Liver (tissue), 8 donors: ENCODE measurements at regions not wholly inside any gene's neighbourhood (a gene's known extent, or its start where the extent isn't known, plus 50 kb on each side); places are given as distances from the start of the nearest gene placed in this dataset.

Experiments
- DNase-seq: peaks from one replicate; pipeline ENCODE4 v3.0.0-alpha.2; 2017; ENCODE audit warnings: low spot score
- H3K27ac ChIP-seq, 2 donors: one replicate each; pipeline ENCODE4 v1.7.0; 2013; ENCODE audit warnings: inconsistent platforms in 2 of 2, low read length in 2 of 2, control low read depth in 1 of 2, low read depth in 1 of 2, mild to moderate bottlenecking in 1 of 2
- H3K27me3 ChIP-seq, 4 donors: one replicate each; pipeline versions ENCODE4 v1.6.1 to v1.7.0; 2013; ENCODE audit warnings: low read length in 3 of 4, inconsistent platforms in 1 of 4, mild to moderate bottlenecking in 1 of 4, moderate library complexity in 1 of 4; ENCODE audit not compliant: control insufficient read depth in 4 of 4, insufficient read depth in 4 of 4
- H3K36me3 ChIP-seq, 4 donors: one replicate each; pipeline versions ENCODE4 v1.6.1 to v1.7.0; 2013; ENCODE audit warnings: low read length in 3 of 4, mild to moderate bottlenecking in 3 of 4, low read depth in 1 of 4, moderate library complexity in 1 of 4; ENCODE audit not compliant: control insufficient read depth in 4 of 4, insufficient read depth in 3 of 4
- H3K4me1 ChIP-seq, 4 donors: one replicate each; pipeline versions ENCODE4 v1.6.1 to v1.7.0; 2013; ENCODE audit warnings: low read length in 3 of 4, mild to moderate bottlenecking in 3 of 4, moderate library complexity in 1 of 4; ENCODE audit not compliant: control insufficient read depth in 4 of 4, insufficient read depth in 4 of 4
- H3K4me3 ChIP-seq, 3 donors: one replicate each; pipeline versions ENCODE4 v1.6.1 to v1.7.0; 2013; ENCODE audit warnings: low read length in 3 of 3, control low read depth in 1 of 3, low read depth in 1 of 3, mild to moderate bottlenecking in 1 of 3
- H3K9ac ChIP-seq, 2 donors: one replicate each; pipeline ENCODE4 v1.7.0; 2013; ENCODE audit warnings: low read length in 2 of 2, mild to moderate bottlenecking in 2 of 2, moderate library complexity in 2 of 2, control low read depth in 1 of 2, low read depth in 1 of 2
- H3K9me3 ChIP-seq, 4 donors: one replicate each; pipeline versions ENCODE4 v1.6.1 to v1.7.0; 2013; ENCODE audit warnings: low read length in 3 of 4; ENCODE audit not compliant: control insufficient read depth in 4 of 4
- ATF3 ChIP-seq: IDR thresholded peaks from 2 replicates; pipeline ENCODE4 v1.6.1; 2016; ENCODE audit warnings: antibody characterized with exemption
- CTCF ChIP-seq: fragments of 150-350 bp; IDR thresholded peaks from 2 replicates; pipeline ENCODE4 v1.5.1; 2017; ENCODE audit warnings: improper control_type of control experiment, low read depth, low read length; ENCODE audit not compliant: missing input control
- EGR1 ChIP-seq, 2 donors: IDR thresholded peaks; 2 replicates each; pipeline ENCODE4 v1.6.1; 2016 to 2018; ENCODE audit warnings: antibody characterized with exemption in 2 of 2, low read depth in 2 of 2
- FOXA1 ChIP-seq: IDR thresholded peaks from 2 replicates; pipeline ENCODE4 v1.6.1; 2016; ENCODE audit warnings: antibody characterized with exemption
- FOXA2 ChIP-seq: IDR thresholded peaks from 2 replicates; pipeline ENCODE4 v1.6.1; 2016; ENCODE audit warnings: antibody characterized with exemption
- GABPA ChIP-seq, 2 donors: IDR thresholded peaks in 1 of 2; conservative IDR thresholded peaks in 1 of 2; 2 replicates each; pipeline ENCODE4 v1.6.1; 2016; ENCODE audit warnings: antibody characterized with exemption in 2 of 2, mild to moderate bottlenecking in 1 of 2, moderate library complexity in 1 of 2
- HNF4A ChIP-seq, 2 donors: conservative IDR thresholded peaks; 2 replicates each; pipeline ENCODE4 v1.6.1; 2016; ENCODE audit warnings: antibody characterized with exemption in 2 of 2, mild to moderate bottlenecking in 2 of 2
- HNF4G ChIP-seq: IDR thresholded peaks from 2 replicates; pipeline ENCODE4 v1.6.1; 2016; ENCODE audit warnings: antibody characterized with exemption
- JUND ChIP-seq, 2 donors: IDR thresholded peaks; 2 replicates each; pipeline ENCODE4 v1.6.1; 2016; ENCODE audit warnings: antibody characterized with exemption in 2 of 2
- MAX ChIP-seq: IDR thresholded peaks from 2 replicates; pipeline ENCODE4 v1.6.1; 2016; ENCODE audit warnings: antibody characterized with exemption
- NR2F2 ChIP-seq: IDR thresholded peaks from 2 replicates; pipeline ENCODE4 v1.6.1; 2016; ENCODE audit warnings: antibody characterized with exemption
- RXRA ChIP-seq, 2 donors: IDR thresholded peaks; 2 replicates each; pipeline ENCODE4 v1.6.1; 2017 to 2018; ENCODE audit warnings: antibody characterized with exemption in 2 of 2, mild to moderate bottlenecking in 1 of 2
- SP1 ChIP-seq: IDR thresholded peaks from 2 replicates; pipeline ENCODE4 v1.6.1; 2018; ENCODE audit warnings: antibody characterized with exemption, mild to moderate bottlenecking
- TAF1 ChIP-seq: conservative IDR thresholded peaks from 2 replicates; pipeline ENCODE4 v1.6.1; 2016; ENCODE audit warnings: antibody characterized with exemption, mild to moderate bottlenecking
- WGBS: extraction: QIAGEN DNeasy Blood & Tissue Kit; methylation state at CpG from one replicate; pipeline ENCODE4 v1.1.7; 2013; 5-methylcytosine and 5-hydroxymethylcytosine counted together
- donor health status: healthy.
- donor health status: healthy.
- donor health status: healthy.
- donor health status: healthy.
- donor health status: healthy.

GRCh38 chr7:72524037-72524436 is 111.9 kb upstream of the CALN1 start:
- H3K9me3 ChIP-seq, result no peaks in the 10 kb centered on the region
- no peak overlapping the region for H3K27ac ChIP-seq
- 68% methylated on average over 2 of the region's 2 CpGs for WGBS
- H3K4me3 ChIP-seq, result no peak overlapping the region
- no peaks in the 10 kb centered on the region for H3K4me1 ChIP-seq
- no peaks in the 10 kb centered on the region for H3K36me3 ChIP-seq
- TF ChIP-seq HNF4G, result no peak
- TF ChIP-seq ATF3, result no peak
- TF ChIP-seq FOXA2, result no peak
- TF ChIP-seq CTCF, result no peak
- no peak for TF ChIP-seq HNF4A (conservative IDR thresholded peaks at IDR 0.05)
- TF ChIP-seq GABPA (IDR thresholded peaks at IDR 0.05 in 1 of 2, conservative IDR thresholded peaks at IDR 0.05 in 1 of 2), result no peak
- no peak for TF ChIP-seq JUND (IDR thresholded peaks at IDR 0.05)
- no peak for TF ChIP-seq NR2F2
- no peak for TF ChIP-seq FOXA1
- no peak for TF ChIP-seq EGR1 (IDR thresholded peaks at IDR 0.05; ENCODE audit: low read depth in 2 of 2)
- no peaks in the 10 kb centered on the region for H3K27me3 ChIP-seq
- H3K9ac ChIP-seq, result no peak overlapping the region
- DNase-seq, result no peak

- 80% methylated on average over 10 of the region's 10 CpGs for WGBS
These were observed 92.0 kb upstream of the CALN1 start for GRCh38 chr7:72504061-72504706.

More at GRCh38 chr7:72504061-72504706, 92.0 kb upstream of the CALN1 start:
- DNase-seq, result no peak
- TF ChIP-seq SP1 (no peak), TAF1 (no peak), FOXA2 (no peak), FOXA1 (no peak), JUND (IDR thresholded peaks at IDR 0.05) (no peak), RXRA (IDR thresholded peaks at IDR 0.05) (no peak), GABPA (IDR thresholded peaks at IDR 0.05 in 1 of 2, conservative IDR thresholded peaks at IDR 0.05 in 1 of 2) (no peak), EGR1 (IDR thresholded peaks at IDR 0.05; ENCODE audit: low read depth in 2 of 2) (no peak), HNF4G (no peak), ATF3 (no peak), CTCF (no peak), MAX (no peak)
- no peaks in the 10 kb centered on the region for H3K36me3 ChIP-seq
- H3K4me3 ChIP-seq, result no peak overlapping the region
- H3K27ac ChIP-seq, result no peak overlapping the region
- H3K4me1 ChIP-seq, result no peaks in the 10 kb centered on the region
- H3K9ac ChIP-seq, result no peak overlapping the region
- no peaks in the 10 kb centered on the region for H3K9me3 ChIP-seq
- no peaks in the 10 kb centered on the region for H3K27me3 ChIP-seq
